Adrenal gland (tissue), 9 donors: ENCODE measurements at regions not wholly inside any gene's neighbourhood (a gene's known extent, or its start where the extent isn't known, plus 50 kb on each side); places are given as distances from the start of the nearest gene placed in this dataset.
"Not testable (repeated sequence)": the region's sequence is repeated elsewhere in the genome, so short reads cannot be mapped to it uniquely, and the experiment has no call there.

Experiments used
- DNase-seq, 7 donors: peaks; one replicate each; pipeline ENCODE4 v3.0.0-alpha.2; 2019 to 2020
- H3K27ac ChIP-seq, 5 donors: fragments of 200-600 bp; sonication (generic) in 4 of 5; 1 replicate in 3 of 5; 2 replicates in 2 of 5; pipeline versions ENCODE4 v1.5.1 to v1.8.0; 2016 to 2020; ENCODE audit warnings: mild to moderate bottlenecking in 1 of 5
- H3K27me3 ChIP-seq: fragments of 200-600 bp; 2 replicates; pipeline ENCODE4 v1.8.0; 2021
- H3K36me3 ChIP-seq, 2 donors: fragments of 200-600 bp; replicated peaks in 1 of 2; 1 replicate in 1 of 2; 2 replicates in 1 of 2; pipeline versions ENCODE4 v1.5.1 to v1.8.0; 2018 to 2022
- H3K4me1 ChIP-seq, 2 donors: fragments of 200-600 bp; replicated peaks in 1 of 2; 1 replicate in 1 of 2; 2 replicates in 1 of 2; pipeline versions ENCODE4 v1.5.1 to v1.8.0; 2018 to 2021
- H3K4me3 ChIP-seq, 4 donors: fragments of 200-600 bp; sonication (generic) in 3 of 4; one replicate each; pipeline ENCODE4 v1.5.1; 2016 to 2018
- H3K9me3 ChIP-seq, 3 donors: fragments of 200-600 bp; sonication (generic) in 1 of 3; replicated peaks in 1 of 3; 1 replicate in 2 of 3; 2 replicates in 1 of 3; pipeline versions ENCODE4 v1.5.1 to v1.8.0; 2016 to 2021
- POLR2A ChIP-seq, 2 donors: fragments of 450-650 bp; IDR thresholded peaks; one replicate each; pipeline ENCODE4 v1.6.1; 2017; ENCODE audit warnings: antibody characterized with exemption in 2 of 2, mild to moderate bottlenecking in 2 of 2, moderate library complexity in 1 of 2
- WGBS, 4 donors: extraction: QIAGEN DNeasy Blood & Tissue Kit in 2 of 4; methylation state at CpG; one replicate each; pipeline versions ENCODE4 v1.1.5 to v1.1.7; 2013 to 2017; 5-methylcytosine and 5-hydroxymethylcytosine counted together
- intact Hi-C, 2 donors: fragments of 100-400 bp; cut with DNase I; formaldehyde crosslinking; loops; one replicate each; pipeline versions ENCODE4 v1.14.1 to v1.15.0; 2022 to 2023
- TF ChIP-seq, protein P1 (sequence below), 6 experiments: fragments of 450-650 bp in 4 of 6; fragments of 200-600 bp in 2 of 6; sonication (generic) in 1 of 6; IDR thresholded peaks; 1 replicate in 5 of 6; 2 replicates in 1 of 6; pipeline versions ENCODE4 v1.5.1 to v1.8.0; 2016 to 2021; ENCODE audit warnings: antibody characterized with exemption in 6 of 6, mild to moderate bottlenecking in 2 of 6, moderate library complexity in 1 of 6
- donor health status: healthy with polysubstance abuse.
- donor health status: Bipolar disorder and iron deficiency.
- donor health status: DM: yes; HTN: yes; CAD: no.
- donor health status: DM: no; HTN: no; CAD: no.
- donor health status: DM: no; HTN: no; CAD: no.

DNA sequence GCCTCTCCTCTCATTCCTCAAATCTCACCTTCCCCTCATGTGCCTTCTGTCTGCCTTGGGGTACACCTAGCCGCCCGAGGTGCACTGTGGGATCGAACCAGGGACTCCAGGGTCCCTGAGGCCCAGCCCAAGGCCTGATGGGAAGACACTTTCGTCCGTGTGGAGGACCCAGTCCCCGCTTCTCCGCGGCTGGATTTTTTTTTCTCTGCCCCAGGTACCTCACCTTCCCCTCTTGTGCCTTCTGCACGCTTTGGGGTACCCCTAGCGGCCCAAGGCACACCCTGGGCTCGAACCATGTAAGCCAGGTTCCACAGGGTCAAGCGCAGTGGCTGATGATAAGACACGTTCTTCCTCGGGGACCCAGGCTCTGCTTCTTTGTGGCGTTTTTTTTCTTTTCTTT, 530.7 kb downstream of the CWH43 start:
- Histone ChIP-seq H3K27ac (no peak overlapping the region), H3K4me1 (no peaks in the 10 kb centered on the region), H3K36me3 (no peaks in the 10 kb centered on the region), H3K27me3 (peaks cover 3% of the 10 kb centered on the region), H3K4me3 (no peak overlapping the region), H3K9me3 (peaks cover 0 to 4% (median 0%) of the 10 kb centered on the region in 3 donors)
- DNase-seq = no peak
- 60 to 67% (median 63%) methylated on average over 15 of the region's 15 CpGs for WGBS, 4 donors
- TF ChIP-seq, protein P1, sequence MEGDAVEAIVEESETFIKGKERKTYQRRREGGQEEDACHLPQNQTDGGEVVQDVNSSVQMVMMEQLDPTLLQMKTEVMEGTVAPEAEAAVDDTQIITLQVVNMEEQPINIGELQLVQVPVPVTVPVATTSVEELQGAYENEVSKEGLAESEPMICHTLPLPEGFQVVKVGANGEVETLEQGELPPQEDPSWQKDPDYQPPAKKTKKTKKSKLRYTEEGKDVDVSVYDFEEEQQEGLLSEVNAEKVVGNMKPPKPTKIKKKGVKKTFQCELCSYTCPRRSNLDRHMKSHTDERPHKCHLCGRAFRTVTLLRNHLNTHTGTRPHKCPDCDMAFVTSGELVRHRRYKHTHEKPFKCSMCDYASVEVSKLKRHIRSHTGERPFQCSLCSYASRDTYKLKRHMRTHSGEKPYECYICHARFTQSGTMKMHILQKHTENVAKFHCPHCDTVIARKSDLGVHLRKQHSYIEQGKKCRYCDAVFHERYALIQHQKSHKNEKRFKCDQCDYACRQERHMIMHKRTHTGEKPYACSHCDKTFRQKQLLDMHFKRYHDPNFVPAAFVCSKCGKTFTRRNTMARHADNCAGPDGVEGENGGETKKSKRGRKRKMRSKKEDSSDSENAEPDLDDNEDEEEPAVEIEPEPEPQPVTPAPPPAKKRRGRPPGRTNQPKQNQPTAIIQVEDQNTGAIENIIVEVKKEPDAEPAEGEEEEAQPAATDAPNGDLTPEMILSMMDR (IDR thresholded peaks at IDR 0.05) = no peak
- no peak for TF ChIP-seq POLR2A (IDR thresholded peaks at IDR 0.05)
- intact Hi-C loops = no loop called here

- H3K36me3 ChIP-seq, H3K27ac ChIP-seq, intact Hi-C loops, H3K4me1 ChIP-seq, H3K9me3 ChIP-seq, H3K27me3 ChIP-seq, H3K4me3 ChIP-seq, DNase-seq: not testable (repeated sequence)
- 82 to 90% (median 88%) methylated on average over 20 to 22 of the region's 23 CpGs for WGBS, 4 donors
Observed at GRCh38 chr4:49517485-49518205, 531.6 kb downstream of the CWH43 start.

- H3K36me3 ChIP-seq, intact Hi-C loops, DNase-seq, H3K4me1 ChIP-seq, H3K27me3 ChIP-seq, H3K9me3 ChIP-seq, H3K4me3 ChIP-seq, H3K27ac ChIP-seq: not testable (repeated sequence)
- WGBS, 4 donors = 63 to 76% (median 67%) methylated on average over 14 to 38 of the region's 48 CpGs
Observed at GRCh38 chr4:49519150-49520035, 533.3 kb downstream of the CWH43 start.

GRCh38 chr4:49523816-49524765, 538.0 kb downstream of the CWH43 start:
- H3K4me1 ChIP-seq, DNase-seq, H3K27me3 ChIP-seq, intact Hi-C loops, H3K4me3 ChIP-seq, H3K9me3 ChIP-seq, H3K36me3 ChIP-seq, H3K27ac ChIP-seq: not testable (repeated sequence)
- 69 to 76% (median 71%) methylated on average over 5 to 46 of the region's 55 CpGs; no CpG with 5 or more reads in 1 of the 4 donors for WGBS, 4 donors

GRCh38 chr4:49558916-49559676, 573.0 kb downstream of the CWH43 start:
- intact Hi-C loops, DNase-seq, H3K4me1 ChIP-seq, H3K27me3 ChIP-seq, H3K36me3 ChIP-seq, H3K9me3 ChIP-seq, H3K27ac ChIP-seq, H3K4me3 ChIP-seq: not testable (repeated sequence)
- WGBS, 4 donors = 44 to 50% (median 46%) methylated on average over 4 of the region's 5 CpGs

- intact Hi-C loops, H3K36me3 ChIP-seq, H3K27ac ChIP-seq, H3K4me1 ChIP-seq, H3K4me3 ChIP-seq, H3K9me3 ChIP-seq, DNase-seq, H3K27me3 ChIP-seq: not testable (repeated sequence)
- 39 to 75% (median 73%) methylated on average over 3 to 6 of the region's 9 CpGs for WGBS, 4 donors
Observed at GRCh38 chr4:49560131-49560816, 574.2 kb downstream of the CWH43 start.

DNA sequence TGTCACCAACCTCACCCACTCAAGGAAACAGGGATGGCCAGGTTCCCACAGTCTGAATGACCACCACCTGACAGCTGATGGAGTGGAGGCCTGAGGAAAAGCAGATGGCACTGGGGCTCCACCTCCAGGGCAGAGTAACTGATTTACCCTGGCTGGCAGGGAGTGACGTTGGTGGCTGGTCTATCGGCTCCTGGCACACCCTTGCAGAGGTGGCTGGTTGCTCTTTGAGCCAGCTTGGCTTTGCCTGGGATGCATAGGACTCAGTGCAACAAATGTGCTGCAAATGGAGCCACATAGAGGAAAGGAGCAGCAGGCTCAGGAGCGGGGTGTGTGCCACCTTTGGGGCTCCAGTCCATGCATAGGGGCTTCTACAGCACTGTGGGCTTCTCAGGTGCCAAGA, 574.8 kb downstream of the CWH43 start:
- DNase-seq = not testable (repeated sequence)

DNA sequence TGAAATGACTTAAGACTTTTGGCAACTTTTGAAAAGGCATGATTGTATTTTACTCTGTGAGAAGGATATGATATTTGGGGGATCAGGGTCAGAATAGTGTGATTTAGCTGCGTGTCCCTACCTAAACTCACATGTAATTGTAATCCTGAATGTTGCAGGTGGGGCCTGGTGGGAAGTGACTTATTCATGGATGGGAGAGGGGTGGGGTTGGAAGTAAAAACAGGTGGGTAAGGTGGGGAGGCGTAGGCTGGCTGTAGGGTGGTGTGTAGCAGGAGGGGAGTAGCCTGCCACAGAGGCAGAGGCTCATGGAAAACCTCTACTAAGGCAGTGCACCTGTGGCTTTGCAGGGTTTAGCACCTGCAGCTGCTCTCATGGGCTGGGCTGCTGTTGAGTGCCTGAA, 584.2 kb downstream of the CWH43 start:
- H3K27ac ChIP-seq, H3K27me3 ChIP-seq, H3K9me3 ChIP-seq, DNase-seq, H3K36me3 ChIP-seq, H3K4me3 ChIP-seq, intact Hi-C loops, H3K4me1 ChIP-seq: not testable (repeated sequence)
- WGBS, 4 donors = 19 to 24% (median 22%) methylated on average over 2 of the region's 2 CpGs

More for the DNA sequence above, 574.8 kb downstream of the CWH43 start:
- WGBS, 4 donors = 29 to 43% (median 32%) methylated on average over 3 of the region's 3 CpGs
- H3K27ac ChIP-seq, H3K4me3 ChIP-seq, H3K27me3 ChIP-seq, intact Hi-C loops, H3K36me3 ChIP-seq, H3K4me1 ChIP-seq, H3K9me3 ChIP-seq: not testable (repeated sequence)
